IMR-90 (cell line): ENCODE measurements at regions not wholly inside any gene's neighbourhood (a gene's known extent, or its start where the extent isn't known, plus 50 kb on each side); places are given as distances from the start of the nearest gene placed in this dataset.

Experiments
- ATAC-seq: fragments of 200-7000 bp; cut with Tn5 transposase; 2 replicates; pipeline ENCODE4 v1.9.1; 2020; ENCODE audit warnings: low read depth, mild to moderate bottlenecking, moderate library complexity
- BruUV-seq: library from RNA; stranded (reverse); fragments of 400-500 nt; replicated peaks from 2 replicates; lab custom pipeline; 2021; lab: Mats Ljungman, UMichigan
- CTCF ChIA-PET: fragments of 300-600 bp; formaldehyde crosslinking; extraction: SDS; loops from one replicate; lab custom pipeline; 2021; ENCODE audit warnings: antibody characterized with exemption; lab: Yijun Ruan, JAX
- POLR2A ChIA-PET: fragments of 300-600 bp; sonication (Branson Sonifier 250); formaldehyde crosslinking; loops from one replicate; lab custom pipeline; 2022; ENCODE audit warnings: antibody characterized with exemption; ENCODE audit not compliant: unreplicated experiment; lab: Charles Lee
- DNase-seq: peaks from one replicate; pipeline ENCODE4 v3.0.0; 2013
- H2AFZ ChIP-seq: replicated peaks from 2 replicates; pipeline ENCODE3; 2013; ENCODE audit warnings: low read length, mild to moderate bottlenecking; ENCODE audit not compliant: poor library complexity
- H2AK5ac ChIP-seq: 2 replicates; pipeline ENCODE4 v1.6.1; 2013; ENCODE audit warnings: low read depth, low read length, inconsistent platforms
- H2AK9ac ChIP-seq: replicated peaks from 2 replicates; pipeline ENCODE3; 2013; ENCODE audit warnings: mild to moderate bottlenecking, low read depth, low read length, moderate library complexity; ENCODE audit not compliant: poor library complexity
- H2BK120ac ChIP-seq: 2 replicates; pipeline ENCODE4 v1.6.1; 2013; ENCODE audit warnings: low read depth, low read length, inconsistent platforms
- H2BK15ac ChIP-seq: 3 replicates; pipeline ENCODE4 v1.6.1; 2013; ENCODE audit warnings: low read depth, low read length, inconsistent platforms
- H2BK20ac ChIP-seq: 2 replicates; pipeline ENCODE4 v1.6.1; 2013; ENCODE audit warnings: low read depth, mild to moderate bottlenecking, inconsistent platforms, low read length, moderate library complexity
- H2BK5ac ChIP-seq: 2 replicates; pipeline ENCODE4 v1.6.1; 2013; ENCODE audit warnings: mild to moderate bottlenecking, low read depth, low read length, inconsistent platforms; ENCODE audit not compliant: poor library complexity, severe bottlenecking
- H3K14ac ChIP-seq: replicated peaks from 2 replicates; pipeline ENCODE4 v1.6.1; 2013; ENCODE audit warnings: low read depth, low read length, inconsistent platforms
- H3K18ac ChIP-seq: 2 replicates; pipeline ENCODE4 v1.6.1; 2013; ENCODE audit warnings: low read depth, low read length, control low read depth
- H3K23ac ChIP-seq: 2 replicates; pipeline ENCODE4 v1.6.1; 2013; ENCODE audit warnings: low read depth, low read length, inconsistent platforms
- H3K27ac ChIP-seq: 2 replicates; pipeline ENCODE4 v1.5.1; 2013; ENCODE audit warnings: mild to moderate bottlenecking, control low read depth, low read length; ENCODE audit not compliant: insufficient read depth
- H3K27me3 ChIP-seq: 2 replicates; pipeline ENCODE4 v1.6.1; 2013; ENCODE audit warnings: low read length; ENCODE audit not compliant: control insufficient read depth, insufficient read depth
- H3K36me3 ChIP-seq: 2 replicates; pipeline ENCODE4 v1.6.1; 2013; ENCODE audit warnings: low read length, mixed read lengths; ENCODE audit not compliant: control insufficient read depth, insufficient read depth
- H3K4ac ChIP-seq: 2 replicates; pipeline ENCODE4 v1.6.1; 2013; ENCODE audit warnings: low read depth, low read length, inconsistent platforms
- H3K4me1 ChIP-seq: 2 replicates; pipeline ENCODE4 v1.6.1; 2013; ENCODE audit warnings: low read length, mixed read lengths; ENCODE audit not compliant: control insufficient read depth, insufficient read depth
- H3K4me2 ChIP-seq: 2 replicates; pipeline ENCODE4 v1.6.1; 2013; ENCODE audit warnings: low read depth, mild to moderate bottlenecking, control low read depth, low read length, moderate library complexity
- H3K4me3 ChIP-seq: 2 replicates; pipeline ENCODE4 v1.5.1; 2013; ENCODE audit warnings: low read depth, mild to moderate bottlenecking, control low read depth, low read length, moderate library complexity; ENCODE audit not compliant: insufficient read depth
- H3K56ac ChIP-seq: 2 replicates; pipeline ENCODE4 v1.6.1; 2013; ENCODE audit warnings: low read length, inconsistent platforms; ENCODE audit not compliant: insufficient read depth; ENCODE audit errors: extremely low read depth
- H3K79me1 ChIP-seq, 2 experiments: 2 replicates each; pipeline ENCODE4 v1.6.1; 2013; ENCODE audit warnings: low read length in 2 of 2, inconsistent platforms in 1 of 2, low read depth in 1 of 2
- H3K9ac ChIP-seq: 2 replicates; pipeline ENCODE4 v1.6.1; 2013; ENCODE audit warnings: low read depth, low read length, control low read depth
- H3K9me1 ChIP-seq: 2 replicates; pipeline ENCODE4 v1.6.1; 2013; ENCODE audit warnings: low read length, inconsistent platforms; ENCODE audit not compliant: insufficient read depth
- H3K9me3 ChIP-seq: 2 replicates; pipeline ENCODE4 v1.6.1; 2013; ENCODE audit warnings: low read length; ENCODE audit not compliant: control insufficient read depth, insufficient read depth
- H4K20me1 ChIP-seq: 2 replicates; pipeline ENCODE4 v1.6.1; 2013; ENCODE audit warnings: low read length, inconsistent platforms; ENCODE audit not compliant: insufficient read depth
- H4K5ac ChIP-seq: 2 replicates; pipeline ENCODE4 v1.6.1; 2013; ENCODE audit warnings: mild to moderate bottlenecking, low read depth, low read length, control low read depth
- H4K8ac ChIP-seq, 2 experiments: 2 replicates each; pipeline ENCODE4 v1.6.1; 2013; ENCODE audit warnings: low read depth in 2 of 2, low read length in 2 of 2, control low read depth in 1 of 2, inconsistent platforms in 1 of 2
- H4K91ac ChIP-seq: 2 replicates; pipeline ENCODE4 v1.6.1; 2013; ENCODE audit warnings: low read depth, low read length, inconsistent platforms; ENCODE audit not compliant: insufficient read depth
- BHLHE40 ChIP-seq: fragments of 150-350 bp; IDR thresholded peaks from 2 replicates; pipeline ENCODE4 v1.6.1; 2016; ENCODE audit warnings: mild to moderate bottlenecking, low read depth, low read length
- CEBPB ChIP-seq: IDR thresholded peaks from 2 replicates; pipeline ENCODE4 v1.6.1; 2012; ENCODE audit warnings: low read depth, low read length, improper control_type of control experiment
- CHD1 ChIP-seq: IDR thresholded peaks from 2 replicates; pipeline ENCODE4 v1.6.1; 2012; ENCODE audit warnings: low read depth, low read length, improper control_type of control experiment
- FOS ChIP-seq: fragments of 150-350 bp; IDR thresholded peaks from 2 replicates; pipeline ENCODE4 v1.6.1; 2016; ENCODE audit warnings: low read depth, low read length
- MAFK ChIP-seq: IDR thresholded peaks from 2 replicates; pipeline ENCODE4 v1.6.1; 2012; ENCODE audit warnings: low read depth, low read length, improper control_type of control experiment
- MXI1 ChIP-seq: IDR thresholded peaks from 2 replicates; pipeline ENCODE4 v1.6.1; 2012; ENCODE audit warnings: low read depth, mild to moderate bottlenecking, low read length, moderate library complexity, borderline replicate concordance
- NFE2L2 ChIP-seq: fragments of 150-350 bp; IDR thresholded peaks from 2 replicates; pipeline ENCODE4 v1.6.1; 2016; ENCODE audit warnings: low read depth, mild to moderate bottlenecking, low read length
- POLR2A ChIP-seq: IDR thresholded peaks from 2 replicates; pipeline ENCODE4 v1.6.1; 2012; ENCODE audit warnings: mild to moderate bottlenecking, low read depth, low read length
- RCOR1 ChIP-seq: IDR thresholded peaks from 2 replicates; pipeline ENCODE4 v1.6.1; 2012; ENCODE audit warnings: mild to moderate bottlenecking, low read length, improper control_type of control experiment; ENCODE audit not compliant: insufficient replicate concordance
- RFX5 ChIP-seq: IDR thresholded peaks from 2 replicates; pipeline ENCODE4 v1.8.0; 2012; ENCODE audit warnings: low read depth, mild to moderate bottlenecking, low read length, moderate library complexity
- SMC3 ChIP-seq: fragments of 150-350 bp; IDR thresholded peaks from 2 replicates; pipeline ENCODE4 v1.6.1; 2016; ENCODE audit warnings: low read depth, mild to moderate bottlenecking, antibody characterized with exemption, low read length, moderate library complexity
- USF2 ChIP-seq: fragments of 150-350 bp; IDR thresholded peaks from 2 replicates; pipeline ENCODE4 v1.6.1; 2017; ENCODE audit warnings: mild to moderate bottlenecking, antibody characterized with exemption, low read length, low read depth
- WGBS, 2 experiments: methylation state at CpG; one replicate each; pipeline versions ENCODE4 v1.1.5 to v1.1.7; 2013; ENCODE audit warnings: missing lambda C conversion rate in 2 of 2; ENCODE audit not compliant: insufficient read length in 1 of 2; ENCODE audit errors: extremely low coverage in 2 of 2; 5-methylcytosine and 5-hydroxymethylcytosine counted together
- dilution Hi-C: fragments of 300-500 bp; cut with HindIII; formaldehyde crosslinking; loops from one replicate; pipeline ENCODE4 v1.14.3; 2018; ENCODE audit warnings: low sequenced_read_pairs; ENCODE audit not compliant: unreplicated experiment
- in situ Hi-C: fragments of 300-500 bp; cut with MboI; formaldehyde crosslinking; loops from 3 replicates; pipeline ENCODE4 v1.14.3; 2019; ENCODE audit warnings: low sequenced_read_pairs, inconsistent platforms, mixed read lengths
- intact Hi-C: fragments of 100-400 bp; cut with micrococcal nuclease; formaldehyde crosslinking; loops from 2 replicates; pipeline ENCODE4 v1.10.0; 2022
- TF ChIP-seq, protein P1 (sequence below): fragments of 150-350 bp; IDR thresholded peaks from 2 replicates; pipeline ENCODE4 v1.6.1; 2016; ENCODE audit warnings: low read depth, mild to moderate bottlenecking, low read length, moderate library complexity, borderline replicate concordance

DNA sequence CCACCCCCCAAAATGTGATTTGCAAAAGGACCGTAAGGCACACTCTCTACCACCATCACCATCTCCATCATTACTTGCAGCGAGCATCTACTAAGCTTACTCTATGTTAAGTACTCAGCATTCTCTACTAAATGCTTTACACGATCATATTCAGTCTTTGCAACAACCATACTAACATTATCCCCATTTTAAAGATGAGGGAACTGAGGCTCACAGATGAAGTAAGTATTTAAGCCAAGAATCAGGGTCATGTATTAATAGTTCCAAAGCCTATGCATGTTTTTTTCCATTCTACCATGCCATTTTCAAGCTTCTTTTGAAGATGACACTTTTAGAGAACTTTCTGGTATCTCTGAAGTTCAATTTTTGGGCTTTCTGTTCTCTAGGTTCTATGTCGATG lies 121.7 kb upstream of the ANKRD55 start:
- intact Hi-C loops = loop anchor here (5.0 kb wide), 2 partner anchors 52 to 122 kb away; no protein-coding TSS in a partner anchor

More for the DNA sequence above, 121.7 kb upstream of the ANKRD55 start:
- peaks cover 10% of the 10 kb centered on the region for H3K4me1 ChIP-seq
- H4K20me1 ChIP-seq = no peaks in the 10 kb centered on the region
- in situ Hi-C loops (no loop called here), dilution Hi-C loops (no loop called here)
- no peaks in the 10 kb centered on the region for H3K79me1 ChIP-seq
- H2BK5ac ChIP-seq = no peak overlapping the region
- H3K4me3 ChIP-seq = no peak overlapping the region
- no peak for ATAC-seq
- no peak for DNase-seq
- H4K8ac ChIP-seq = no peak overlapping the region
- H3K4ac ChIP-seq = no peak overlapping the region
- CTCF ChIA-PET = no interaction called here
- no peak overlapping the region for H4K5ac ChIP-seq
- H2AK5ac ChIP-seq = no peak overlapping the region
- TF ChIP-seq, protein P1, sequence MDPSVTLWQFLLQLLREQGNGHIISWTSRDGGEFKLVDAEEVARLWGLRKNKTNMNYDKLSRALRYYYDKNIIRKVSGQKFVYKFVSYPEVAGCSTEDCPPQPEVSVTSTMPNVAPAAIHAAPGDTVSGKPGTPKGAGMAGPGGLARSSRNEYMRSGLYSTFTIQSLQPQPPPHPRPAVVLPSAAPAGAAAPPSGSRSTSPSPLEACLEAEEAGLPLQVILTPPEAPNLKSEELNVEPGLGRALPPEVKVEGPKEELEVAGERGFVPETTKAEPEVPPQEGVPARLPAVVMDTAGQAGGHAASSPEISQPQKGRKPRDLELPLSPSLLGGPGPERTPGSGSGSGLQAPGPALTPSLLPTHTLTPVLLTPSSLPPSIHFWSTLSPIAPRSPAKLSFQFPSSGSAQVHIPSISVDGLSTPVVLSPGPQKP = no peak
- TF ChIP-seq RCOR1 (no peak), FOS (no peak), MXI1 (no peak), CEBPB (no peak), NFE2L2 (no peak), MAFK (no peak), BHLHE40 (no peak), POLR2A (no peak), SMC3 (no peak), USF2 (no peak), RFX5 (no peak), CHD1 (no peak)
- H2BK120ac ChIP-seq = no peak overlapping the region
- H2BK20ac ChIP-seq = no peak overlapping the region
- no peaks in the 10 kb centered on the region for H3K9me3 ChIP-seq
- no peak overlapping the region for H2BK15ac ChIP-seq
- H2AK9ac ChIP-seq = no peak overlapping the region
- no peak overlapping the region for H3K14ac ChIP-seq
- H3K4me2 ChIP-seq = no peak overlapping the region
- H3K23ac ChIP-seq = no peak overlapping the region
- H3K56ac ChIP-seq = no peak overlapping the region
- H3K9ac ChIP-seq = no peak overlapping the region
- H4K91ac ChIP-seq = no peak overlapping the region
- POLR2A ChIA-PET = no interaction called here
- BruUV-seq = no TSS peak
- peaks cover 6% of the 10 kb centered on the region for H3K9me1 ChIP-seq
- H3K36me3 ChIP-seq = no peaks in the 10 kb centered on the region
- H3K18ac ChIP-seq = no peak overlapping the region
- H2AFZ ChIP-seq = no peak overlapping the region
- no peak overlapping the region for H3K27ac ChIP-seq
- 100% methylated on average over 1 of the region's 4 CpGs; no CpG with 5 or more reads in 1 of the 2 experiments for WGBS, 2 experiments
- no peaks in the 10 kb centered on the region for H3K27me3 ChIP-seq
